RPMI8226 (cell line): ENCODE measurements at regions not wholly inside any gene's neighbourhood (a gene's known extent, or its start where the extent isn't known, plus 50 kb on each side); places are given as distances from the start of the nearest gene placed in this dataset.

Experiments used
- DNase-seq: peaks from one replicate; pipeline ENCODE4 v3.0.0-alpha.2; 2015

GRCh38 chr10:10479465-10479864, 538.2 kb upstream of the CELF2 start:
- DNase-seq, result no peak

- no peak for DNase-seq
Measured at GRCh38 chr10:10482613-10483012, 535.1 kb upstream of the CELF2 start.

GRCh38 chr10:10489076-10489475, 528.6 kb upstream of the CELF2 start:
- no peak for DNase-seq

- no peak for DNase-seq
Measured at GRCh38 chr10:10489805-10490571, 527.7 kb upstream of the CELF2 start.

- DNase-seq, result no peak
Measured at GRCh38 chr10:10490581-10490980, 527.1 kb upstream of the CELF2 start.

GRCh38 chr10:10492420-10492819, 525.3 kb upstream of the CELF2 start:
- no peak for DNase-seq

GRCh38 chr10:10493833-10494232, 523.8 kb upstream of the CELF2 start:
- DNase-seq, result no peak

GRCh38 chr10:10497245-10497644, 520.4 kb upstream of the CELF2 start:
- DNase-seq, result no peak

GRCh38 chr10:10498781-10499180, 518.9 kb upstream of the CELF2 start:
- DNase-seq, result no peak

GRCh38 chr10:10499839-10500238, 517.8 kb upstream of the CELF2 start:
- no peak for DNase-seq

GRCh38 chr10:10500937-10501336, 516.7 kb upstream of the CELF2 start:
- no peak for DNase-seq

- DNase-seq, result no peak
Measured at GRCh38 chr10:10503772-10504171, 513.9 kb upstream of the CELF2 start.

- DNase-seq, result no peak
Measured at GRCh38 chr10:10508211-10508610, 509.5 kb upstream of the CELF2 start.

- DNase-seq, result no peak
Measured at GRCh38 chr10:10510179-10510578, 507.5 kb upstream of the CELF2 start.

- no peak for DNase-seq
Measured at GRCh38 chr10:10513067-10513466, 504.6 kb upstream of the CELF2 start.

GRCh38 chr10:10513898-10514297, 503.8 kb upstream of the CELF2 start:
- no peak for DNase-seq

- DNase-seq, result no peak
Measured at GRCh38 chr10:10514797-10515196, 502.9 kb upstream of the CELF2 start.

- DNase-seq, result no peak
Measured at GRCh38 chr10:10515479-10516204, 502.0 kb upstream of the CELF2 start.

- no peak for DNase-seq
Measured at GRCh38 chr10:10516346-10517130, 501.1 kb upstream of the CELF2 start.

GRCh38 chr10:10517866-10518265, 499.8 kb upstream of the CELF2 start:
- no peak for DNase-seq

GRCh38 chr10:10519674-10520073, 498.0 kb upstream of the CELF2 start:
- DNase-seq, result no peak

- peak; percentile 4 for DNase-seq
Measured at GRCh38 chr10:10520491-10521385, 496.9 kb upstream of the CELF2 start.

GRCh38 chr10:10526846-10527245, 490.8 kb upstream of the CELF2 start:
- DNase-seq, result no peak
